Liver (tissue), 7 donors: ENCODE measurements at regions not wholly inside any gene's neighbourhood (a gene's known extent, or its start where the extent isn't known, plus 50 kb on each side); places are given as distances from the start of the nearest gene placed in this dataset.

Source experiments
- DNase-seq: peaks from one replicate; pipeline ENCODE4 v3.0.0-alpha.2; 2017; ENCODE audit warnings: low spot score
- H3K27ac ChIP-seq, 2 donors: one replicate each; pipeline ENCODE4 v1.7.0; 2013; ENCODE audit warnings: inconsistent platforms in 2 of 2, low read length in 2 of 2, control low read depth in 1 of 2, low read depth in 1 of 2, mild to moderate bottlenecking in 1 of 2
- H3K27me3 ChIP-seq, 4 donors: one replicate each; pipeline versions ENCODE4 v1.6.1 to v1.7.0; 2013; ENCODE audit warnings: low read length in 3 of 4, inconsistent platforms in 1 of 4, mild to moderate bottlenecking in 1 of 4, moderate library complexity in 1 of 4; ENCODE audit not compliant: control insufficient read depth in 4 of 4, insufficient read depth in 4 of 4
- H3K36me3 ChIP-seq, 4 donors: one replicate each; pipeline versions ENCODE4 v1.6.1 to v1.7.0; 2013; ENCODE audit warnings: low read length in 3 of 4, mild to moderate bottlenecking in 3 of 4, low read depth in 1 of 4, moderate library complexity in 1 of 4; ENCODE audit not compliant: control insufficient read depth in 4 of 4, insufficient read depth in 3 of 4
- H3K4me1 ChIP-seq, 4 donors: one replicate each; pipeline versions ENCODE4 v1.6.1 to v1.7.0; 2013; ENCODE audit warnings: low read length in 3 of 4, mild to moderate bottlenecking in 3 of 4, moderate library complexity in 1 of 4; ENCODE audit not compliant: control insufficient read depth in 4 of 4, insufficient read depth in 4 of 4
- H3K4me3 ChIP-seq, 3 donors: one replicate each; pipeline versions ENCODE4 v1.6.1 to v1.7.0; 2013; ENCODE audit warnings: low read length in 3 of 3, control low read depth in 1 of 3, low read depth in 1 of 3, mild to moderate bottlenecking in 1 of 3
- H3K9ac ChIP-seq, 2 donors: one replicate each; pipeline ENCODE4 v1.7.0; 2013; ENCODE audit warnings: low read length in 2 of 2, mild to moderate bottlenecking in 2 of 2, moderate library complexity in 2 of 2, control low read depth in 1 of 2, low read depth in 1 of 2
- H3K9me3 ChIP-seq, 4 donors: one replicate each; pipeline versions ENCODE4 v1.6.1 to v1.7.0; 2013; ENCODE audit warnings: low read length in 3 of 4; ENCODE audit not compliant: control insufficient read depth in 4 of 4
- ATF3 ChIP-seq: IDR thresholded peaks from 2 replicates; pipeline ENCODE4 v1.6.1; 2016; ENCODE audit warnings: antibody characterized with exemption
- FOXA1 ChIP-seq: IDR thresholded peaks from 2 replicates; pipeline ENCODE4 v1.6.1; 2016; ENCODE audit warnings: antibody characterized with exemption
- FOXA2 ChIP-seq: IDR thresholded peaks from 2 replicates; pipeline ENCODE4 v1.6.1; 2016; ENCODE audit warnings: antibody characterized with exemption
- GABPA ChIP-seq, 2 donors: IDR thresholded peaks in 1 of 2; conservative IDR thresholded peaks in 1 of 2; 2 replicates each; pipeline ENCODE4 v1.6.1; 2016; ENCODE audit warnings: antibody characterized with exemption in 2 of 2, mild to moderate bottlenecking in 1 of 2, moderate library complexity in 1 of 2
- HNF4G ChIP-seq: IDR thresholded peaks from 2 replicates; pipeline ENCODE4 v1.6.1; 2016; ENCODE audit warnings: antibody characterized with exemption
- JUND ChIP-seq, 2 donors: IDR thresholded peaks; 2 replicates each; pipeline ENCODE4 v1.6.1; 2016; ENCODE audit warnings: antibody characterized with exemption in 2 of 2
- NR2F2 ChIP-seq: IDR thresholded peaks from 2 replicates; pipeline ENCODE4 v1.6.1; 2016; ENCODE audit warnings: antibody characterized with exemption
- REST ChIP-seq: IDR thresholded peaks from 2 replicates; pipeline ENCODE4 v1.6.1; 2016; ENCODE audit warnings: antibody characterized with exemption, mild to moderate bottlenecking
- RXRA ChIP-seq, 2 donors: IDR thresholded peaks; 2 replicates each; pipeline ENCODE4 v1.6.1; 2017 to 2018; ENCODE audit warnings: antibody characterized with exemption in 2 of 2, mild to moderate bottlenecking in 1 of 2
- SP1 ChIP-seq: IDR thresholded peaks from 2 replicates; pipeline ENCODE4 v1.6.1; 2018; ENCODE audit warnings: antibody characterized with exemption, mild to moderate bottlenecking
- TAF1 ChIP-seq: conservative IDR thresholded peaks from 2 replicates; pipeline ENCODE4 v1.6.1; 2016; ENCODE audit warnings: antibody characterized with exemption, mild to moderate bottlenecking
- YY1 ChIP-seq: IDR thresholded peaks from 2 replicates; pipeline ENCODE4 v1.6.1; 2016; ENCODE audit warnings: antibody characterized with exemption, mild to moderate bottlenecking
- ZBTB33 ChIP-seq: IDR thresholded peaks from 2 replicates; pipeline ENCODE4 v1.6.1; 2016; ENCODE audit warnings: antibody characterized with exemption
- WGBS: extraction: QIAGEN DNeasy Blood & Tissue Kit; methylation state at CpG from one replicate; pipeline ENCODE4 v1.1.7; 2013; 5-methylcytosine and 5-hydroxymethylcytosine counted together
- donor health status: healthy.
- donor health status: healthy.
- donor health status: healthy.
- donor health status: healthy.

GRCh38 chr6:45746046-45746445 lies 269.6 kb downstream of the CLIC5 start:
- DNase-seq: no peak
- H3K9me3 ChIP-seq: peaks cover 2 to 13% (median 7%) of the 10 kb centered on the region in 4 donors
- H3K9ac ChIP-seq: no peak overlapping the region
- no peak for TF ChIP-seq YY1
- no peak for TF ChIP-seq SP1
- no peak for TF ChIP-seq FOXA1
- no peak for TF ChIP-seq ATF3
- no peak for TF ChIP-seq NR2F2
- no peak for TF ChIP-seq HNF4G
- TF ChIP-seq JUND (IDR thresholded peaks at IDR 0.05): no peak
- TF ChIP-seq FOXA2: no peak
- no peak for TF ChIP-seq TAF1
- no peak overlapping the region for H3K27ac ChIP-seq
- no peaks in the 10 kb centered on the region for H3K4me1 ChIP-seq
- no peak overlapping the region for H3K4me3 ChIP-seq
- no peaks in the 10 kb centered on the region for H3K27me3 ChIP-seq
- WGBS: 80% methylated on average over 5 of the region's 5 CpGs
- no peaks in the 10 kb centered on the region for H3K36me3 ChIP-seq

GRCh38 chr6:45743028-45743615 lies 272.5 kb downstream of the CLIC5 start:
- no peaks in the 10 kb centered on the region for H3K27me3 ChIP-seq
- H3K4me1 ChIP-seq: no peaks in the 10 kb centered on the region
- no peak overlapping the region for H3K9ac ChIP-seq
- 67% methylated on average over 7 of the region's 7 CpGs for WGBS
- peaks cover 2 to 9% (median 5%) of the 10 kb centered on the region in 4 donors for H3K9me3 ChIP-seq
- no peak for TF ChIP-seq REST
- no peak for TF ChIP-seq ZBTB33
- TF ChIP-seq RXRA (IDR thresholded peaks at IDR 0.05): no peak
- no peak for TF ChIP-seq SP1
- TF ChIP-seq ATF3: no peak
- no peak for TF ChIP-seq GABPA (IDR thresholded peaks at IDR 0.05 in 1 of 2, conservative IDR thresholded peaks at IDR 0.05 in 1 of 2)
- H3K27ac ChIP-seq: no peak overlapping the region
- H3K36me3 ChIP-seq: no peaks in the 10 kb centered on the region
- no peak overlapping the region for H3K4me3 ChIP-seq
- DNase-seq: no peak
